Transverse colon (tissue), 4 donors: ENCODE measurements at regions not wholly inside any gene's neighbourhood (a gene's known extent, or its start where the extent isn't known, plus 50 kb on each side); places are given as distances from the start of the nearest gene placed in this dataset.

Experiments
- DNase-seq: peaks from one replicate; pipeline ENCODE4 v3.0.0-alpha.2; 2019
- H3K27ac ChIP-seq, 4 donors: fragments of 200-600 bp; sonication (generic); 2 replicates each; pipeline ENCODE4 v1.5.1; 2016 to 2018; ENCODE audit warnings: inconsistent platforms in 4 of 4
- H3K27me3 ChIP-seq: fragments of 200-600 bp; sonication (generic); 2 replicates; pipeline ENCODE4 v1.5.1; 2017; ENCODE audit warnings: inconsistent platforms
- H3K36me3 ChIP-seq, 4 donors: fragments of 200-600 bp; sonication (generic); 2 replicates each; pipeline ENCODE4 v1.5.1; 2017 to 2019; ENCODE audit warnings: inconsistent platforms in 4 of 4
- H3K4me1 ChIP-seq, 4 donors: fragments of 200-600 bp; sonication (generic); 2 replicates each; pipeline ENCODE4 v1.5.1; 2017 to 2020; ENCODE audit warnings: inconsistent platforms in 4 of 4
- H3K4me3 ChIP-seq, 4 donors: fragments of 200-600 bp; sonication (generic); 1 replicate in 1 of 4; 2 replicates in 3 of 4; pipeline versions ENCODE4 v1.5.1 to v1.6.1; 2017 to 2019; ENCODE audit warnings: inconsistent platforms in 4 of 4
- H3K9me3 ChIP-seq, 2 donors: fragments of 200-600 bp; sonication (generic); 2 replicates each; pipeline ENCODE4 v1.5.1; 2017 to 2019; ENCODE audit warnings: inconsistent platforms in 2 of 2
- CTCF ChIP-seq, 5 experiments: fragments of 200-600 bp in 3 of 5; fragments of 450-650 bp in 2 of 5; sonication (generic) in 3 of 5; IDR thresholded peaks; 1 replicate in 2 of 5; 2 replicates in 3 of 5; pipeline ENCODE4 v1.5.1; 2016 to 2017; ENCODE audit warnings: antibody characterized with exemption in 5 of 5, inconsistent platforms in 3 of 5, mild to moderate bottlenecking in 2 of 5, moderate library complexity in 1 of 5
- EP300 ChIP-seq: sonication (generic); formaldehyde crosslinking; IDR thresholded peaks from one replicate; pipeline ENCODE4 v1.6.1; 2017; ENCODE audit warnings: antibody characterized with exemption, low read depth
- POLR2A ChIP-seq: fragments of 450-650 bp; IDR thresholded peaks from one replicate; pipeline ENCODE4 v1.6.1; 2016; ENCODE audit warnings: antibody characterized with exemption, mild to moderate bottlenecking, moderate library complexity
- POLR2AphosphoS5 ChIP-seq, 3 donors: sonication (generic); formaldehyde crosslinking; IDR thresholded peaks; one replicate each; pipeline ENCODE4 v1.6.1; 2016; ENCODE audit warnings: antibody characterized with exemption in 3 of 3
- WGBS, 2 donors: methylation state at CpG; one replicate each; pipeline ENCODE4 v1.1.5; 2018; ENCODE audit warnings: low coverage in 1 of 2; 5-methylcytosine and 5-hydroxymethylcytosine counted together
- in situ Hi-C, 4 donors: fragments of 200-750 bp; cut with MboI; loops; one replicate each; pipeline versions ENCODE4 v1.15.0 to v1.15.1; 2017; ENCODE audit warnings: low sequenced_read_pairs in 3 of 4, low pct_ligation_motif_present in 1 of 4, low pct_unique_long_range_greater_than_20kb in 1 of 4
- intact Hi-C: fragments of 100-400 bp; cut with DNase I; formaldehyde crosslinking; loops from one replicate; pipeline ENCODE4 v1.15.1; 2023; ENCODE audit warnings: low total_unique reads

DNA sequence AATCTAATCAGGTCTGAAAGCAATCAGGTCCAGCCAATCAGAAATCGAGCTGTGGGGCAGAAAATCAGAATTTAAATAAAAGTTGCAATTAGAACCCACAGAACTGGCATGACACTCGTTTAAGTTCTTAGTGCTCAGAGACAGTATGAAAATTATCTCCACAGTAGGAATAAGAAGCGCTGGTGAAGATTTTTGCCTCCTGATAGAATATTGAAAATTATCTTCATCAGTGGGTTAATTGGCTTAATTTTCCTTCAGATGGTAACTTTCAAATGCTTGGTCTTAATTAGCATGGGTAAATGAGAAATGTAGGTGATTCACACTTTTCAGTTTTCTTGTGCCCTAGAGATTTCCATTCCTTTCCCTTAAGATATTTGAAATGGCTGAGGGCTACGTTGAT lies 109.1 kb upstream of the MDFIC2 start:
- no peak overlapping the region for H3K27ac ChIP-seq
- no peak for DNase-seq
- no peaks in the 10 kb centered on the region for H3K36me3 ChIP-seq
- no peak overlapping the region for H3K4me3 ChIP-seq
- in situ Hi-C loops = no loop called here
- H3K27me3 ChIP-seq = no peaks in the 10 kb centered on the region
- no peak for TF ChIP-seq CTCF (IDR thresholded peaks at IDR 0.05)
- no peaks in the 10 kb centered on the region for H3K9me3 ChIP-seq
- WGBS, 2 donors = 39 to 50% methylated on average over 4 of the region's 4 CpGs
- no peaks in the 10 kb centered on the region for H3K4me1 ChIP-seq
- intact Hi-C loops = no loop called here

- Histone ChIP-seq H3K4me3 (no peak overlapping the region), H3K4me1 (no peaks in the 10 kb centered on the region), H3K9me3 (peaks cover 0 to 6% of the 10 kb centered on the region in 2 donors), H3K36me3 (no peaks in the 10 kb centered on the region), H3K27me3 (no peaks in the 10 kb centered on the region), H3K27ac (no peak overlapping the region)
- in situ Hi-C loops (no loop called here), intact Hi-C loops (no loop called here)
- DNase-seq = no peak
- no peak for TF ChIP-seq CTCF (IDR thresholded peaks at IDR 0.05)
- no peak for TF ChIP-seq POLR2A
- TF ChIP-seq POLR2AphosphoS5 (IDR thresholded peaks at IDR 0.05) = no peak
- TF ChIP-seq EP300 = no peak
- 77 to 94% methylated on average over 2 of the region's 2 CpGs for WGBS, 2 donors
These were observed 96.6 kb upstream of the MDFIC2 start for GRCh38 chr3:70409018-70409417.

GRCh38 chr3:70400194-70400593 lies 87.8 kb upstream of the MDFIC2 start:
- intact Hi-C loops = no loop called here
- DNase-seq = no peak

GRCh38 chr3:70393881-70394612 lies 81.6 kb upstream of the MDFIC2 start:
- DNase-seq = no peak
- Histone ChIP-seq H3K27ac (no peak overlapping the region), H3K4me1 (no peaks in the 10 kb centered on the region), H3K4me3 (no peak overlapping the region), H3K9me3 (no peaks in the 10 kb centered on the region), H3K36me3 (no peaks in the 10 kb centered on the region), H3K27me3 (no peaks in the 10 kb centered on the region)
- in situ Hi-C loops = no loop called here
- 85 to 92% methylated on average over 6 to 11 of the region's 11 CpGs for WGBS, 2 donors
- no peak for TF ChIP-seq POLR2AphosphoS5 (IDR thresholded peaks at IDR 0.05)
- no peak for TF ChIP-seq CTCF (IDR thresholded peaks at IDR 0.05)
- TF ChIP-seq POLR2A = no peak
- TF ChIP-seq EP300 = no peak
- intact Hi-C loops = no loop called here

More at GRCh38 chr3:70400194-70400593, 87.8 kb upstream of the MDFIC2 start:
- Histone ChIP-seq H3K4me1 (no peaks in the 10 kb centered on the region), H3K4me3 (no peak overlapping the region), H3K9me3 (no peaks in the 10 kb centered on the region), H3K27me3 (no peaks in the 10 kb centered on the region), H3K36me3 (no peaks in the 10 kb centered on the region), H3K27ac (no peak overlapping the region)
- in situ Hi-C loops = no loop called here
- 67 to 90% methylated on average over 2 to 3 of the region's 3 CpGs for WGBS, 2 donors
- TF ChIP-seq CTCF (IDR thresholded peaks at IDR 0.05) = no peak
- TF ChIP-seq POLR2A = no peak
- TF ChIP-seq POLR2AphosphoS5 (IDR thresholded peaks at IDR 0.05) = no peak
- TF ChIP-seq EP300 = no peak
